ENCODE measurements at regions not wholly inside any gene's neighbourhood (a gene's known extent, or its start where the extent isn't known, plus 50 kb on each side); places are given as distances from the start of the nearest gene placed in this dataset.

GRCh38 chr11:127962416-127962815 lies 624.9 kb downstream of the ETS1 start:
- POLR2A ChIA-PET, result no interaction called here
- no peak overlapping the region for H3K27ac ChIP-seq (ENCODE audit: control insufficient read depth, insufficient read depth)
- H3K4me3 ChIP-seq, result no peak overlapping the region
- WGBS (ENCODE audit: insufficient coverage, insufficient replicate concordance, low lambda C conversion rate, missing lambda C conversion rate), result 76% methylated on average over 1 of the region's 1 CpG
- no peak for ATAC-seq
- no peak overlapping the region for H3K4me2 ChIP-seq (ENCODE audit: control insufficient read depth, insufficient read depth)
- RAD21 ChIA-PET (ENCODE audit: unreplicated experiment), result no interaction called here
- SMC1A ChIA-PET (ENCODE audit: uncharacterized antibody, unreplicated experiment), result no interaction called here
- H3K4me1 ChIP-seq (ENCODE audit: control insufficient read depth, insufficient read depth, low read length), result no peaks in the 10 kb centered on the region
- BruUV-seq (replicated peaks), result no TSS peak
- H4K20me1 ChIP-seq (ENCODE audit: control insufficient read depth, insufficient read depth), result no peaks in the 10 kb centered on the region
- H2AFZ ChIP-seq (ENCODE audit: control insufficient read depth, low read depth, low read length), result no peak overlapping the region
- H3K79me2 ChIP-seq (ENCODE audit: control insufficient read depth, insufficient read depth, low read length), result no peaks in the 10 kb centered on the region
- CTCF ChIA-PET, result interaction anchor here (0.6 kb wide), 1 partner anchor 795 kb away, joined by 4 read pairs; no protein-coding TSS in a partner anchor
- in situ Hi-C loops (cut with MboI), result no loop called here
- no peak overlapping the region for H3K9ac ChIP-seq (ENCODE audit: control insufficient read depth, insufficient read depth, low read length)
- no peaks in the 10 kb centered on the region for H3K9me3 ChIP-seq (replicated peaks; ENCODE audit: control insufficient read depth, insufficient read depth, low read length)
- TF ChIP-seq CUX1 (IDR thresholded peaks at IDR 0.05; ENCODE audit: insufficient replicate concordance, low read depth, low read length) (no peak), RELA (IDR thresholded peaks at IDR 0.05; ENCODE audit: borderline replicate concordance, partially characterized antibody) (no peak)
- no peaks in the 10 kb centered on the region for H3K36me3 ChIP-seq (ENCODE audit: control insufficient read depth in 2 of 2, insufficient read depth in 2 of 2, low read length in 1 of 2)
- no peaks in the 10 kb centered on the region; a peak in 1 of 4 replicates for H3K27me3 ChIP-seq (replicated peaks in 1 of 2; ENCODE audit: control insufficient read depth in 2 of 2, insufficient read depth in 2 of 2, low read length in 1 of 2)
- FAIRE-seq, result no peak
- intact Hi-C loops (cut with micrococcal nuclease; ENCODE audit: unreplicated experiment), result no loop called here
- no peak for DNase-seq (ENCODE audit: low read depth, low spot score)

GRCh38 chr11:127950162-127950561 lies 637.2 kb downstream of the ETS1 start:
- H3K79me2 ChIP-seq (ENCODE audit: control insufficient read depth, insufficient read depth, low read length), result no peaks in the 10 kb centered on the region
- no TSS peak for BruUV-seq (replicated peaks)
- ChIA-PET CTCF (no interaction called here), SMC1A (ENCODE audit: uncharacterized antibody, unreplicated experiment) (no interaction called here), RAD21 (ENCODE audit: unreplicated experiment) (no interaction called here), POLR2A (no interaction called here)
- 39% methylated on average over 2 of the region's 2 CpGs for WGBS (ENCODE audit: insufficient coverage, insufficient replicate concordance, low lambda C conversion rate, missing lambda C conversion rate)
- no peaks in the 10 kb centered on the region for H3K9me3 ChIP-seq (replicated peaks; ENCODE audit: control insufficient read depth, insufficient read depth, low read length)
- H3K4me3 ChIP-seq, result no peak overlapping the region
- no peak overlapping the region for H2AFZ ChIP-seq (ENCODE audit: control insufficient read depth, low read depth, low read length)
- no peaks in the 10 kb centered on the region for H4K20me1 ChIP-seq (ENCODE audit: control insufficient read depth, insufficient read depth)
- H3K4me1 ChIP-seq (ENCODE audit: control insufficient read depth, insufficient read depth, low read length), result no peaks in the 10 kb centered on the region
- DNase-seq (ENCODE audit: low read depth, low spot score) (no peak), ATAC-seq (no peak), FAIRE-seq (no peak)
- H3K27me3 ChIP-seq (replicated peaks in 1 of 2; ENCODE audit: control insufficient read depth in 2 of 2, insufficient read depth in 2 of 2, low read length in 1 of 2), result no peaks in the 10 kb centered on the region
- intact Hi-C loops (cut with micrococcal nuclease; ENCODE audit: unreplicated experiment) (no loop called here), in situ Hi-C loops (cut with MboI) (no loop called here)
- H3K27ac ChIP-seq (ENCODE audit: control insufficient read depth, insufficient read depth), result no peak overlapping the region
- H3K9ac ChIP-seq (ENCODE audit: control insufficient read depth, insufficient read depth, low read length), result no peak overlapping the region
- H3K36me3 ChIP-seq (ENCODE audit: control insufficient read depth in 2 of 2, insufficient read depth in 2 of 2, low read length in 1 of 2), result no peaks in the 10 kb centered on the region
- H3K4me2 ChIP-seq (ENCODE audit: control insufficient read depth, insufficient read depth), result no peak overlapping the region
- TF ChIP-seq CHD2 (IDR thresholded peaks at IDR 0.05; ENCODE audit: borderline replicate concordance, low read depth, low read length) (no peak), KLF5 (IDR thresholded peaks at IDR 0.05; ENCODE audit: partially characterized antibody) (no peak), IRF4 (IDR thresholded peaks at IDR 0.05; ENCODE audit: low read depth, low read length) (no peak), SKIL (IDR thresholded peaks at IDR 0.05; ENCODE audit: low read depth, poor library complexity, severe bottlenecking) (no peak)

All from GM12878 (cell line).